Esophagus muscularis mucosa (tissue), 3 donors: ENCODE measurements at regions not wholly inside any gene's neighbourhood (a gene's known extent, or its start where the extent isn't known, plus 50 kb on each side); places are given as distances from the start of the nearest gene placed in this dataset.

Source experiments
- CTCF ChIP-seq, 3 experiments: fragments of 200-600 bp in 2 of 3; fragments of 450-650 bp in 1 of 3; sonication (generic) in 2 of 3; IDR thresholded peaks; one replicate each; pipeline ENCODE4 v1.5.1; 2017 to 2019; ENCODE audit warnings: antibody characterized with exemption in 3 of 3, mild to moderate bottlenecking in 2 of 3, moderate library complexity in 1 of 3
- POLR2A ChIP-seq: fragments of 450-650 bp; IDR thresholded peaks from one replicate; pipeline ENCODE4 v1.6.1; 2017; ENCODE audit warnings: antibody characterized with exemption, moderate library complexity, mild to moderate bottlenecking, low read depth

- TF ChIP-seq CTCF (IDR thresholded peaks at IDR 0.05) (no peak), POLR2A (no peak)
Measured at GRCh38 chr4:63361066-63361465, 1048.2 kb downstream of the TECRL start.
